GM18519 (cell line): ENCODE measurements at regions not wholly inside any gene's neighbourhood (a gene's known extent, or its start where the extent isn't known, plus 50 kb on each side); places are given as distances from the start of the nearest gene placed in this dataset.
"Not testable (repeated sequence)": the region's sequence is repeated elsewhere in the genome, so short reads cannot be mapped to it uniquely, and the experiment has no call there.

Experiments used
- ATAC-seq: cut with Tn5 transposase; IDR thresholded peaks from one replicate; pipeline ENCODE4 v1.9.1; 2021; ENCODE audit warnings: mild to moderate bottlenecking, moderate library complexity; ENCODE audit not compliant: unreplicated experiment, low FRiP score

GRCh38 chr2:129004940-129005490 lies 686.3 kb upstream of the HS6ST1 start:
- ATAC-seq = no peak

DNA sequence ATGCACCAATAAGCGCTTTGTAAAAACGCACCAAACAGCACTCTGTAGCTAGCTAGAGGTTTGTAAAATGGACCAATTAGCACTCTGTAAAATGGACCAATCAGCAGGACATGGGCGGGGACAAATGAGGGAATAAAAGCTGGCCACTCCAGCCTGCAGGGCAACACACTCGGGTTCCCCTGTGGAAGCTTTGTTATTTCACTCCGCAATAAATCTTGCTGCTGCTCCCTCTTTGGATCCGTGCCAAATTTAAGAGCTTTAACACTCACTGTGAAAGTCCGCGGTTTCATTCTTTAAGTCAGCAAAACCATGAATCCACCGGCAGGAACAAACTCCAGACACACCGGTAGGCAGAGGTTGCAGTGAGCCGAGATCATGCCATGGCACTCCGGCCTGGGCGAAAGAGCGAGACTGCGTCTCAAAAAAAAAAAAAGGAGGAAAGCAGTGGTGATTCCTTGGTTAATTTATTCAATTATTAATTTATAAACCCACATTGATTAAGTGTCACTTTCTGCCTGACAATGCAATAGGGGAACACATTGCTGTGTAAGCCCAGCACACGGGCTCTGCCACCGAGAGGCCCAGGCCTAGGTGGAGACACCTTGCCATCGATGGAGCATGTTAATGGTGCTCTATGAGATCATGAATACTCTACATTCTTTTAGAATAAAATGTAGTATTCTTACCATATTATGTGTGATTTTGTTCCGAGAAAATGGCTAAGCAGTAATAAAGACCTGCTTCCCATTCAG lies 687.6 kb upstream of the HS6ST1 start:
- no peak for ATAC-seq

- no peak for ATAC-seq
Observed at GRCh38 chr2:129006901-129007300, 688.2 kb upstream of the HS6ST1 start.

- no peak for ATAC-seq
Observed at GRCh38 chr2:129008055-129008880, 689.6 kb upstream of the HS6ST1 start.

DNA sequence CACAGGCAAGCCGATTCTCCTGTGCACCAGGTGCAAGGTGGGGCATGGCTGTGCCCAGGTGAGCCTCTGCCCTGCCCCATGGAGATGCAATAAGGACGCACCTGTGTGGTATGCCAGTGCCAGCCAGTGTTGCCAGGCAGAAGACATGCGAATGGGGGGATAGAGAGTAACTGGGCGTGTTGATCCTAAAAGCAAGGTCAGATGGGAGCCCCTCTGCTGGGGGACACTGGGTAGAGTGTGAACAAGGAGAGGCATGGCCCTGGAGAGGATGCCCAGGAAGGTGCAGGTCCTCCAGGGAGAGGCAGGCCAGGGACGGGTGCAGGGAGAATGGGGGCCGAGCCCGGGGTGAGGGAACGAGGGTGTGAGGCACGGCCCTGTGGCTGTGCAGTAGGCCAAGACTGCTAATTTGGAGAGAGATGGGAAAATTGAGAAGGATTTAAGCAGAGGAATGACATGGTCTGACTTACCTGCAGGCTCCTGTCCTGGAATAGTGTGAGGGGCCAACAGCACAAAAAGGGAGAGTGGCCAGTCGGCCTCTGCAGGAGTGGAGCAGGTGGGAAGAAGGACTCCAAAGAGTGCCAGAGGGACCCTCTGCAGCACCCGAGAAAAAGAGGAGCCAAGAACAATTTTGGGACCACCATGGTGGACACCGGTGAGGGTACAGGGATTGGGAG lies 690.4 kb upstream of the HS6ST1 start:
- ATAC-seq = no peak

GRCh38 chr2:129009555-129010146 lies 691.0 kb upstream of the HS6ST1 start:
- no peak for ATAC-seq

GRCh38 chr2:129010262-129010661 lies 691.6 kb upstream of the HS6ST1 start:
- ATAC-seq = no peak

DNA sequence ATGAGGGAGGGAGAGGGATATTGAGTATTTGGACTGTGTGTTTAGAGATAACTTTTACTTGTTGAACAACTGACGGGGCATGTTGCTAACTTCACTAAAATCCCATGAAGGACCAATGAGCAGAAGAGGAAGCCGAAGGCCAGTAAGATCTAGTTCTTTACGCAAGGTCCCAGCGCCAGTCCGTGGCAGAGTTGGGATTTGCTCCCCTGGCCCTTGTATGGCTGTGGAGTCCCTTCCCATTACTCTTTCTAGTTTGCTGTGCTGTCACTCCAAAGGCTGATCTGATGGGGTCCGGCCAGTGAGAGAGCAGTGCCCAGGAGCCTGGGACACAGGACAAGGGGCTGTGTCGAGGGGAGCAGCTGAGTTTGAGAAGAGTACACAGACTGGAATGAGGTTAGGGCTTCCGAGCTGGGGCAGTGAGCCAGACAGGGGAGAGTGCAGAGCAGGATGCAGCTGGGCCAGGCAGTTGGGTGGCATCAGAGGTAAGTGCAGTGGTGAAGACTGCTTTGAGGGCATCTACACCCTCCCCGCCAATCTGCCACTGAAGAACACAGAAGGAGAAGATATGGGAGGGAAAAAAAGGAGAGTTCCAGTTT lies 692.9 kb upstream of the HS6ST1 start:
- no peak for ATAC-seq

DNA sequence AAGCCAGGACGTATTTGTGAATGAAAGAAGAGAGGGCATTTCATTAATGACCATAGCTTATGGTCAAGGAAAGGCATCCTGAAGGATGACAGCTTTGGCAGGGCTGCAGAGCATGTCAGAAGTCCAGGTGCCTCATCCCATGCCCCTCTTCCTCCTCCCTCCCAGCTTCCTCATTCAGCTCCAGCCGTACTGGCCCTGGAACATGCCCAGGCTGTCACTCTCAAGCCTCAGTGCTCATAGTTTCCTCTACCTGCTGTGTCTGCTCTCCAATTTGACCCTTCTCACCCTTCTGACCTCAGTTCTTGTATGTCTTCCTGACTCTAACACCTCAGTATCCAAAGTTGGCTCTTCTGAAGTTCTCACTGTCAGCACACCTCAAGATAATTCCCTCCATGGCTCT lies 695.8 kb upstream of the HS6ST1 start:
- ATAC-seq = no peak

- ATAC-seq = no peak
Observed at GRCh38 chr2:129015397-129016285, 697.0 kb upstream of the HS6ST1 start.

- ATAC-seq = no peak
Observed at GRCh38 chr2:129016972-129017371, 698.3 kb upstream of the HS6ST1 start.

- no peak for ATAC-seq
Observed at GRCh38 chr2:129024796-129025195, 706.1 kb upstream of the HS6ST1 start.

- ATAC-seq = no peak
Observed at GRCh38 chr2:129035992-129036391, 717.3 kb upstream of the HS6ST1 start.

DNA sequence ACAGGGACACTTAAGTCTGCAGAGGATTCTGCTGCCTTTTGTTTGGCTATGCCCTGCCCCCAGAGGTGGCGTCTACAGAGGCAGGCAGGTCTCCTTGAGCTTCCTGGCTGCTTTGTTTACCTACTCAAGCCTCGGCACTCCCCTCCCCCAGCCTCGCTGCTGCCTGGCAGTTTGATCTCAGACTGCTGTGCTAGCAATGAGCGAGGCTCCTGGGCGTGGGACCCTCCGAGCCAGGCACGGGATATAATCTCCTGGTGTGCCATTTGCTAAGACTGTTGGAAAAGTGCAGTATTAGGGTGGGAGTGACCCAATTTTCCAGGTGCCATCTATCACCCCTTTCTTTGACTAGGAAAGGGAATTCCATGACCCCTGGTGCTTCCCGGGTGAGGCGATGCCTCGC lies 725.0 kb upstream of the HS6ST1 start:
- ATAC-seq = not testable (repeated sequence)

GRCh38 chr2:129046475-129046874 lies 727.8 kb upstream of the HS6ST1 start:
- not testable (repeated sequence) for ATAC-seq

GRCh38 chr2:129050101-129050500 lies 731.4 kb upstream of the HS6ST1 start:
- no peak for ATAC-seq

DNA sequence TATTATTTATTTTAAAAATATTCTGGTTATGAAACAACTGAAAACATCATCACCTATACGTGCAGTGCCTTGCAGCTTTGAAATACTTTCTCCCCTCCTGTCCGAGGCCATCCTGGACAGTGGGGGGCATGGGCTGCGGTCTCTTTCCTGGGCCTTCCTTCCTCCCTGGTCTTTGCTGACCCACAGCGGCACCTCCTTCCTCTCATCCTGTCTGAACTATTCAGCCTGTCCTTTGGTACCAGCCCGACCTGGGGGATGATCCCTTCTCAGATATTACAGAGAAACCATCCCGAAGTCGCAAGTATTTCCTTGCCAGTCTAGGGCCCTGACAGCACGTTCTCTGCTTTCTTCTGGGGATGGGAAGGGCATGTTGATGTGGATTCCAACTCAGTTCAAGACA lies 736.6 kb upstream of the HS6ST1 start:
- ATAC-seq = no peak

GRCh38 chr2:129055824-129056223 lies 737.2 kb upstream of the HS6ST1 start:
- no peak for ATAC-seq

- ATAC-seq = no peak
Observed at GRCh38 chr2:129056309-129056958, 737.8 kb upstream of the HS6ST1 start.
